Right lobe of liver (tissue), 6 donors: ENCODE measurements at regions not wholly inside any gene's neighbourhood (a gene's known extent, or its start where the extent isn't known, plus 50 kb on each side); places are given as distances from the start of the nearest gene placed in this dataset.

Experiments used
- ATAC-seq, 4 donors: fragments of 200-7000 bp; cut with Tn5 transposase; one replicate each; pipeline ENCODE4 v1.9.1; 2020; ENCODE audit warnings: mild to moderate bottlenecking in 4 of 4, moderate library complexity in 4 of 4
- DNase-seq, 3 donors: peaks; one replicate each; pipeline ENCODE4 v3.0.0-alpha.2; 2020
- H3K27ac ChIP-seq, 3 donors: fragments of 200-600 bp; one replicate each; pipeline ENCODE4 v1.8.0; 2022
- H3K27me3 ChIP-seq, 2 donors: fragments of 200-600 bp; one replicate each; pipeline ENCODE4 v1.8.0; 2022
- H3K36me3 ChIP-seq, 4 donors: fragments of 200-600 bp; sonication (generic) in 1 of 4; one replicate each; pipeline versions ENCODE4 v1.5.1 to v1.8.0; 2017 to 2022; ENCODE audit warnings: control low read depth in 1 of 4
- H3K4me1 ChIP-seq, 4 donors: fragments of 200-600 bp; sonication (generic) in 1 of 4; one replicate each; pipeline versions ENCODE4 v1.5.1 to v1.8.0; 2017 to 2022; ENCODE audit warnings: control low read depth in 1 of 4
- H3K4me3 ChIP-seq, 3 donors: fragments of 200-600 bp; one replicate each; pipeline ENCODE4 v1.8.0; 2022
- H3K9me3 ChIP-seq, 4 donors: fragments of 200-600 bp; sonication (generic) in 1 of 4; one replicate each; pipeline versions ENCODE4 v1.5.1 to v1.8.0; 2017 to 2022; ENCODE audit warnings: control low read depth in 1 of 4
- CTCF ChIP-seq, 4 donors: fragments of 200-600 bp in 3 of 4; fragments of 450-650 bp in 1 of 4; IDR thresholded peaks; one replicate each; pipeline versions ENCODE4 v1.5.1 to v1.8.0; 2016 to 2022; ENCODE audit warnings: antibody characterized with exemption in 4 of 4, mild to moderate bottlenecking in 2 of 4
- POLR2A ChIP-seq: fragments of 450-650 bp; IDR thresholded peaks from one replicate; pipeline ENCODE4 v1.6.1; 2017; ENCODE audit warnings: antibody characterized with exemption, mild to moderate bottlenecking
- WGBS: methylation state at CpG from one replicate; pipeline ENCODE4 v1.1.6; 2018; ENCODE audit warnings: low coverage, low lambda C conversion rate; ENCODE audit not compliant: insufficient coverage; ENCODE audit errors: missing lambda C conversion rate; 5-methylcytosine and 5-hydroxymethylcytosine counted together
- intact Hi-C, 2 donors: fragments of 100-400 bp; cut with DNase I; formaldehyde crosslinking; loops; one replicate each; pipeline versions ENCODE4 v1.11.2 to v1.14.1; 2022
- donor health status: DM: no; HTN: yes; CAD: no.
- donor health status: DM: no; HTN: no; CAD: no.
- donor health status: DM: no; HTN: no; CAD: no.
- donor health status: DM: no; HTN: yes; CAD: no.
- donor health status: DM: no; HTN: yes; CAD: no.

- DNase-seq (peak in 1 of 3 donors; percentile 11), ATAC-seq (no peak)
- 92% methylated on average over 4 of the region's 4 CpGs for WGBS
- Histone ChIP-seq H3K9me3 (no peaks in the 10 kb centered on the region), H3K4me3 (no peak overlapping the region), H3K4me1 (peaks cover 0 to 40% (median 23%) of the 10 kb centered on the region in 4 donors), H3K27ac (no peak overlapping the region), H3K36me3 (no peaks in the 10 kb centered on the region), H3K27me3 (no peaks in the 10 kb centered on the region)
- TF ChIP-seq POLR2A (no peak), CTCF (IDR thresholded peaks at IDR 0.05) (no peak)
- intact Hi-C loops: no loop called here
Observed at GRCh38 chr14:73780391-73780790, 66.2 kb upstream of the PNMA1 start.

- H3K4me1 ChIP-seq: peaks cover 0 to 30% (median 15%) of the 10 kb centered on the region in 4 donors
- no peak for ATAC-seq
- no peak overlapping the region for H3K27ac ChIP-seq
- H3K36me3 ChIP-seq: no peaks in the 10 kb centered on the region
- no peak for DNase-seq
- H3K4me3 ChIP-seq: no peak overlapping the region
- TF ChIP-seq CTCF (IDR thresholded peaks at IDR 0.05) (no peak), POLR2A (no peak)
- WGBS: 90% methylated on average over 2 of the region's 3 CpGs
- no peaks in the 10 kb centered on the region for H3K27me3 ChIP-seq
- intact Hi-C loops: no loop called here
- H3K9me3 ChIP-seq: no peaks in the 10 kb centered on the region
Observed at GRCh38 chr14:73778736-73779135, 64.6 kb upstream of the PNMA1 start.

- H3K4me3 ChIP-seq: no peak overlapping the region
- no peak overlapping the region for H3K27ac ChIP-seq
- no peaks in the 10 kb centered on the region for H3K36me3 ChIP-seq
- TF ChIP-seq CTCF (IDR thresholded peaks at IDR 0.05): no peak
- ATAC-seq (peak in 1 of 4 donors; percentile 44), DNase-seq (peak in 1 of 3 donors; percentile 27)
- WGBS: 74% methylated on average over 7 of the region's 7 CpGs
- intact Hi-C loops: no loop called here
- no peaks in the 10 kb centered on the region for H3K27me3 ChIP-seq
- H3K4me1 ChIP-seq: peaks cover 0 to 18% (median 8%) of the 10 kb centered on the region in 4 donors
- no peaks in the 10 kb centered on the region for H3K9me3 ChIP-seq
Observed at GRCh38 chr14:73777420-73777819, 63.2 kb upstream of the PNMA1 start.

- intact Hi-C loops: no loop called here
- no peaks in the 10 kb centered on the region for H3K36me3 ChIP-seq
Observed at GRCh38 chr14:73776194-73776537, 62.0 kb upstream of the PNMA1 start.

More at GRCh38 chr14:73776194-73776537, 62.0 kb upstream of the PNMA1 start:
- Histone ChIP-seq H3K4me3 (no peak overlapping the region), H3K9me3 (no peaks in the 10 kb centered on the region), H3K27ac (no peak overlapping the region), H3K4me1 (peaks cover 0 to 29% (median 13%) of the 10 kb centered on the region in 4 donors), H3K27me3 (no peaks in the 10 kb centered on the region)
- WGBS: 76% methylated on average over 3 of the region's 3 CpGs
- TF ChIP-seq POLR2A (no peak), CTCF (IDR thresholded peaks at IDR 0.05) (no peak)
- DNase-seq (no peak), ATAC-seq (no peak)
